SIG-M5 (cell line): ENCODE measurements at regions not wholly inside any gene's neighbourhood (a gene's known extent, or its start where the extent isn't known, plus 50 kb on each side); places are given as distances from the start of the nearest gene placed in this dataset.

Source experiments
- DNase-seq: peaks from one replicate; lab custom pipeline; 2025; lab: John Stamatoyannopoulos, UW

DNA sequence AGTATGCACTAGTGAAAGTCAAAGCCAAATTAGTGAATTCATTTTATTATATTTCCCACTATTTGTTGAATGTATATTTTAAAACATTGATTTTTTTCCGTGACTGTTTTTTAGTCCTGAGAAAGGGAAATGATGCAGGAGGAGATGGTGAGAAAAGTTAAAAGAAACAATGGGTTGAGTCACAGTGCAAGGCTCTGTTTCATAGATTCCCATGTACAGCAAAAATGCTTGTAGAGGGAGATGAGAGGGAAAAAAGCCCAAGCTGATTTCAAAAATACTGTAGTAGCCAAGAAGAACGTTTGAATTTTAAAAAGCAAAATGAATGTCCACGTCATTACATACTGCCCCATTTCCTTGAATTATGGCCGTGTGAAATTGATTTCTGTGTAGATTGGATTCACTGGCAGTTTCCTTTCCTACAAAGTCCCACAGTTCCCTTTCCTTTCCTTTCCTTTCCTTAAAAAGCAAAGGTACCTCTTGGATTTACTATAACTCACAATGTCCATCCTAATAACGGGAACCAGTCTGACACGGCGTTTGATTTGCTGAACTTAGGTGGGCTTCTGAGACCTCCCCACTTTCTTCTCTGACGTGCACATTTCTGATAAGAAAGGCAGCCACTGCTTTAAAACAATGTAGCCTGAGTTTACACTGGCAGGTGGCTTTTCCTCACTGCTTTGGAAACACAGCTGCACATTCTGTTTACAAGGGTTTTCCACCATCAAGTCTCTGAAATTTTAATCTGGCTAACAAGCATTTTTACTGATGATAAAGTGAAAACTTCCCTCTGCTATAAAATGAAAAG is 63.7 kb downstream of the SPCS3 start:
- DNase-seq = no peak

DNA sequence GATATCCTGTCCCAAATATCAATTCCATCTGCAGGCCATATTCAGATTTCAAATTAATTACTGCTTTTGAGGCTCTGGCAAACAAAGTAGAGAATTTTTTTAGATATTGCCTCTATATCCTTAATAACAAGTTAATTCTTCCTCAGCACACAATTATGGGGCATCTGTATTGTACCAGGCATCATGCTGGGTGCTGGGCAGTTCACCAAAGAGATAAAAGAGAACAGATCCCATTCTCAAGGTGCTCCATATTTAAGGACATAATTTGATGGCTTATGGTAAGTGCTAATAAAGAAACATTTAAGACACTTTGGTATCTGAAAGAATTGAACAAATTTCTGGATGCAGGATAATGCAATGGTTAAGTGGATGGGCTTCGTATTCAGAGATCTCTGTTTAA is 65.8 kb downstream of the SPCS3 start:
- no peak for DNase-seq

DNA sequence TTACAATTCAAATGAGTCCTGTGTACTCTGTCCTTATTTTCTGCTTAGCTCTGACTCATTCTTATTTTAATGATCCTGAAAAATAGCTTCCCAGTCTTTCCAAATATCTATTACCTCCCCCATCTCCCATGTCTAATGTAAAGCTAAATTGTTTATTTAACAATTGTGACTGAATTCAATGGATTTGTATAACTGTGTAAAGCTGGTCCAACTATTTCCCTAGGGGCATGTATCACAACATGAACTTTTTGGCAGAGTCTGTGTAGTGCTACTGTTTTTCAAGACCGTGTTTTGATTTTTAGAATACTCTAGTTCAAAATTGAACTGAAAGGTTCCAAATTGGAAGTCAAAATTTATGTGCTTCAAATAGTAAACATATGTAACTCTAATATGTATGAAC is 67.8 kb downstream of the SPCS3 start:
- DNase-seq = no peak

DNA sequence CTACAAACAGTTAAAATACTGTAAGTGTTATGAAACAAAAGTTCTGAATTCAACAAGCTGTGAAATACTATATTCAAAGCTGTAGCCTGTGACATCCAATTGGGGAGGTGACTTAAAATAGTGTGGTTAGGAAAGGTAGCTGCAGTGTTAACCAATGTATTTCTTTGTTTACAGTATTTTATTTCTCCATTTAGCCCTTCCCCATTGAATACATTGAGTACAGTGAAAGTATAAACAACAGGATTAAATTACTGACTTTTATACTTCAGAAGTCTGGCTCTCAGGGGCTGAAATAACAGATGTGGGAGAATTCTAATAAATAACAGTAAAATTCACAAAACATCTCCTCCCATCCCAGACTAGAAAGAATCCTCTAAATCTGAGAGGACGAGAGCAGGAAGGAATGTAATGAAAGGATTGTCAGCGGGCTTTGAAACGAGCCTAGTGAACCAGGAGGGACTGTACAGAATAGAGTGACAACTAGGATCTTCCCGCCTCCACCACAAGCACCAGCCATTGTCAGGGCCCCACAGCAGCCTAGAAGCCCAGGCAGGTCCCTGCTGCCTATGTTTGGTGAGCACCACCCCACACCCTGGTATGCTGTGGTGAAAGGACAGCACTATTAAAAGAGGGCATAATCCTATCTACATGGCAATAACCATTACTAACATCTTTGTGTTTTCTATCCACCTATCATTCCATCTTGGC is 73.7 kb downstream of the SPCS3 start:
- no peak for DNase-seq

DNA sequence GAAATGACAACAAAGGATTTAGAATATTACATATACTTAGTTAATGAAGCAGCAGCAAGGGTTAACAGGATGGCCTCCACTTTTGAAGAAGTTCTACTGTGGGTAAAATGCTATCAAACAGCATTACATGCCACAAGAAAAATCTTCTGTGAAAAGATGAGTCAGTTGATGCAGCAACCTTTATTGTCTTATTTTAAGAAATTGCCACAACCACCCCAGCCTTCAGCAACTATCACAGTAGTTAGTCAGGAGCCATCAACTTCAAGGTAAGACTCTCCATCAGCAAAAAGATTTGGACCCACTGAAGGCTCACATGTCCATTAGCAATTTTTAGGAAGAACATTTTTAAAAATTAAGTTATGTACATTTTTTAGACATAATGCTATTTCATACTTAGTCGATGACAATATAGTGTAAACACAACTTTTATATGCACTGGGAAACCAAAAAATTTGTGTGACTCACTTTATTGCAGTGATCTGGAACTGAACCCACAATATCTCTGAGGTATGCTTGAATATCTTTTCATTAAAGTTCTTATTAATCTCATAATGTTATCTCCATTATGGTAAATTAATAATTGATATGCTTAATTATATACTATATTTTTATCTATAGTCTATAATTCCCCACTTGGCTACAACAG is 81.2 kb downstream of the SPCS3 start:
- DNase-seq = peak; percentile 73

DNA sequence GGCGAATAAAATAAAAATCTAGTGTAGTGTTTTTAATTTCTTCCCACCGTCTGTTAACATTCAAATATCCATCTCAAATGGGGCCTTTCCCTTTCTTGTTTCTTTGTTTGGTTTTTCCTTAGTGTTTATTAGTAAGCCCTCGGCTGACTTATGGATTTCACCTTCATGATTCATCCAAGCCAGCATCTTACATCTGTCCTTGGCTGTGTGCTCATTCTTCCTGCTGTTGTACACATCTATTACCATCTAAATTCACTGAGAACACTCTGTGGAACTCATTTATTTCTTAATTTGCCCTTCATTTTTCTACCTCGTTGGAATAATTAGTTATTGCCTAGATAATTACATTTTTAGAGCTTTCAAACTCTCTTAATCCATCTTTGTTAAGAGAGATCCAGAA is 84.9 kb downstream of the SPCS3 start:
- no peak for DNase-seq

DNA sequence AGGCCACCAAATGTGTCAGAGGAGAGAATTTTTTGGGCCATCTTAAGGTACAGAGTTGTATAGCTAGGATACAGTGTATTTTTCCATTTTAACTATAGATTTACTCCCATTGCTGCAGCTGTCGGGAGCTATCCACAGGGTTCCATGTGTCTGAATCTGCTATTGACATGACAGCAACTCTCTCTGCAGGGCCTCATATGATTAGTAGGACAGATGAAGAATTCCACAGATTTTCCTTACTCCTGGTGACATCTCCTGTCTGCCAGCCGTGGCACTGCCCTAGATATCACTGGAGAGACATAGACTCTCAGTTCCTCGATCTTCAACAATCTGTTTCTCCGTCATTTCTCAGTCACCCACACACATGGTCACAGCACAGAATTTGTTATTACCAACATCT is 86.5 kb downstream of the SPCS3 start:
- no peak for DNase-seq

DNA sequence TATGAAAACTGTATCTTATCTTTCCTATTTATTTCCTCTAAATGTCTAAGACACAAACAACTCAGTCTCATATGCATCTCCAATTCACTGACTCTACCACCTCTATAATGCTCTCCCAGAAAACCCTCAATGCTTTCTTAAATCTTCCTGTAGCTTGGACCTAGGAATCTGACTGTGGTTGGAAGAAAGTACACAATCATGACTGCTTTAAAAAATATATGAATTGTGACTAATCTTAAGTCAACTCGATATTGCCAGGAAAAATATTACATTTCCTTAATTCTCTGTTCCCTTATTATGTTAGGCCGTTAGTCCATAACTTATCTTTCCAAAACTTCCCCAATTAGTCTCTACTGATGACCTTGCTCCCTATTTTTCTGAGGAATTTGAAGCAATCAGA is 87.0 kb downstream of the SPCS3 start:
- no peak for DNase-seq

DNA sequence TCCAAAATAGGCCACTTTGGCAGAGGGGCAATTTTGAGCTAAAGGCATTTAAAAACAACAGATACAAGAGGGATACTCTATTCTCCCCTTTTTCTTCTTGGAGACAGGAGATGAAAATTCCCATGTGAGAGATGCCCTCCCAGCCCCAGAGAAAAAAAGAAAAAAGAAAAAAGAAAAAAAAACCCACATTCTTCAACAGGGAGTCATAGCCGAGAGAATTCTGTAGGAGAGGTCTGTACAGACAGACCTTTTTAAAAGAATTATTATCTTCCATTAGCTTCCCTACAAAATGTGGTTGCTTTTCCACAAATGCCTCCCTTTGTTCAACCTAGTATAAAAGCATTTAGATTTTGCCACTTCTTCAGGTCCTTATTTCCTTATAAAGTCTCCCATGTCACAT is 89.9 kb downstream of the SPCS3 start:
- no peak for DNase-seq

DNA sequence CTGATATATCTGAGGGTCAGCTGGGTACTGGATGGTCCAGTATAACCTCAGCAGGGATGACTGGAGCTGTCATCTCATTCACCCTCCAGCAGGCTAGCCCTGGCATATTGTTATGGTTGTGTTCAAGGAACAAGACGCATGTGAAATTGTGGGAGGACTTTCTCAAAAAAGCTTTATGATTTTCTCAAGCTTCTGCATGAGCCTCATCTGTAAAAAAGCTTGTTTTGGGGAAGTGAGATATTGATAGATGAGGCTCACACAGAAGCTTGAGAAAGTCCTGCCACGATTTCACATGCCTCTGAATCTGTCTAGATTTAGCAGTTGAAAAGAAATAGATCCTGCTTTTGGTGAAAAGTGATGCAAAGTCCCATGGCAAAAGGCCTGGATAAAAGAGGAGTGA is 93.4 kb downstream of the SPCS3 start:
- DNase-seq = peak; percentile 19

DNA sequence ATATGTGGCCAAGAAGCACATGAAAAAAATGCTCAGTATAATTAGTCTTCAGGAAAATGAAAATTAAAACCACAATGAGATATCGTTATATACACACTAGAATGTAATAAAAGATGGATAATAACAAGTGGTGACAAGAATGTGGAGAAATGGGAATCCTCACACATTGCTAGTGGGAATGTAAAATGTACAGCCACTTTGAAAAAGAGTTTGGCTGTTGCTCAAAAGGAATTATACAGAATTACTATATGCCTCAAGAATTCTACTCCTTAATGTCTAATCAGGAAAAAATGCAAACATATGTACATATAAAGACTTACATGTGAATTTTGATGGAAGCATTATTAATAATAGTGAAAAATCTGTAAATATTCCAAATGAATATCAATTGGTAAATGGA is 102.2 kb downstream of the SPCS3 start:
- DNase-seq = no peak

DNA sequence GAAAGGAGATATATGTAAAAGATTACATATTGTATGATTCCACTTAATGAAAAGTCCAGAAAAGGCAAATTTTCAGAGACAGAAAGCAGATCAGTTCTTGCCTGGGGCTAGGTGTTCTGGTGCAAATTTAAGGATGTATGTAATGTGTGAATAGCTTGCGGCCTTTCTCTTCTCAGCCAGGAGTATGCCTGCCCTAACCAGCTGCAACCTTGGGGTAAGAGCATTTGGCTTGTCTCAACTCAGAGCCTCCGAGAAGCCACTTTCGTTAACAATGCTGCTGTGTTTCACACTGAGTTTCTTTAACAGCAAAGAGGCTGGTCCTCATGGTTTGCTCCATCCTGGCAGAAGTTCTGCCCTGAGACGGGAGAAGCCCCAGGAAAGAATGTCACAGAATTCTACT is 102.7 kb downstream of the SPCS3 start:
- no peak for DNase-seq

DNA sequence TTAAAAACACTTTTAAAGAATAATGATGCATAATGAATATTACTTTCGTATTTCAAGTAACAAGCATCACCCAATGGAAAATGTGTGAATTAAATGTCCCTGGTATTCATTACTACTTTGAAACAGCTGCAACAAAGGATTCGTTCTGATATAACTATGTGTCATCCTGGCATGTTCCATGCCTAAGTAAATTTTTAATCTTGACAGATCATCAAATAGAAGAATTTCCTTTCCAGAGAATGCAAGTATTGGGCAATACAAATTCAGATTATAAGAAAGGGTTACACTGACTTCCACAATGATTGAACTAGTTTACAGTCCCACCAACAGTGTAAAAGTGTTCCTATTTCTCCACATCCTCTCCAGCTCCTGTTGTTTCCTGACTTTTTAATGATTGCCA is 105.3 kb downstream of the SPCS3 start:
- no peak for DNase-seq

DNA sequence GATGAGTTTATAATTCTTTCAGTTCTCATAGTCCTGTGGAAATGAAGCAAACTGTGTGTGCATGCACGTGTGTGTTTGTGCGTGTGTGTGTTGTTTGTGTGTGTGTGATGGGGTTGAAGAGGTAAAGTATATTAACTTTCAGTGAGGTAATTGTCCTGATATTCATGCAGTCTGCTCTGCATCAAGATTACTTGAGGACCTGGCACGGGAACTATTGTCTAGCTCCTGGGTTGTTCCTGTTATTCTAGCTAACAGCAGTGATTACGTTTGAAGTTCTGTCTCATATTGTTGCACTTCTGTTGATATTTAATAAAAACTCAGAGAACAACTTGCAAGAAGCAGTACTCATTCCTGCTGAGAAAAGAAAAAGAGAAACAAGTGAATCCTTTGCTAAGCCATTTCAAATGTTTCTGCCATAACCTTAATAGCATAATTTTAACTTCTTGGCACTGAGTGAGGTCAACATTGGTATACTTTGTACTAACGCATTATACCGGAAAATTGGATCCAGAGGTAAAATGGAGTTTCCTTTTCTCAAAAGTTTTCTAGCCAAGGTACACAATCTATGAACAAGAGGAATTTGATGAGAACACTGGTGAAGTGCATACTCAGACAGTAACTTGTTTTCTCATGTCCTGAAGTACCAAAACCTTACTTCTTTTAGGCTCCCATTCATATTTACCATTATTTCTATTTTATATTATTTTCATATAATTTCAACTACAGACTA is 113.2 kb downstream of the SPCS3 start:
- DNase-seq = no peak

DNA sequence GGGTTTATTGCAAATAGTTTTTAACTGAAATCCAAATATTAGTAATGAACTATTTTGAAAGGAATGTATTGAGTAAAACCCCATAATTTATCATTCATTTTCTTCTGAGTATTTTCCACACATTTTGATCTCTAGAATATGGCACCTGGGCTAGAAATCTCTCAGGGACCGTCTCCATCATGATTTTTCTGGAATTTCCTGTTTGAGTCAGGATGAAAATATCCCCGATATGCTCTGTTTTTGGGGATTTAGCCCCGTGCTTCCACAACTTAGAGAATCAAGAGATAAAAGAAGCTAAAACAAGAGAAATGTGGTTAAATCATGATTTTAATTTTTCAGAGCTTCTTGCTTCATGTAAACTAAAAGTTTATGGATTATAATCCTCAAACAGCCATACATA is 114.2 kb downstream of the SPCS3 start:
- no peak for DNase-seq

DNA sequence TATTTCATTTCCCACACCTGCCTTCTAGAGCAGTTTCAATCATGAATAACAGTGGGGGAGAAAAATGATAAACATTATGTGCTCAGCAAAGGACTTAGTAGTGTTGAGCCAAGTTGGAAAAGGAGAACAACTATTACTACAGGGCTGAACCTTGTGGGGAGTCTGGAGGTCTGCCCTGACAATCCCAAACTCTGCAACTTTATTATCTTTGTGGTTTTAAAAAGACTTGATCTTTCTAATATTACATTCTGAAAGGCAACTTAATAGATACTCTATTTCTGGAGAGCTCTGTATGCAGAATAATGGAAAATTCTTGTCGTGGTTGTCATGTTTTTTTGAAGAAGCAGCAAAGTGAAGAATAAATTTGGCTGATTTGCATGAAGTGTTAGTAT is 116.1 kb downstream of the SPCS3 start:
- no peak for DNase-seq

DNA sequence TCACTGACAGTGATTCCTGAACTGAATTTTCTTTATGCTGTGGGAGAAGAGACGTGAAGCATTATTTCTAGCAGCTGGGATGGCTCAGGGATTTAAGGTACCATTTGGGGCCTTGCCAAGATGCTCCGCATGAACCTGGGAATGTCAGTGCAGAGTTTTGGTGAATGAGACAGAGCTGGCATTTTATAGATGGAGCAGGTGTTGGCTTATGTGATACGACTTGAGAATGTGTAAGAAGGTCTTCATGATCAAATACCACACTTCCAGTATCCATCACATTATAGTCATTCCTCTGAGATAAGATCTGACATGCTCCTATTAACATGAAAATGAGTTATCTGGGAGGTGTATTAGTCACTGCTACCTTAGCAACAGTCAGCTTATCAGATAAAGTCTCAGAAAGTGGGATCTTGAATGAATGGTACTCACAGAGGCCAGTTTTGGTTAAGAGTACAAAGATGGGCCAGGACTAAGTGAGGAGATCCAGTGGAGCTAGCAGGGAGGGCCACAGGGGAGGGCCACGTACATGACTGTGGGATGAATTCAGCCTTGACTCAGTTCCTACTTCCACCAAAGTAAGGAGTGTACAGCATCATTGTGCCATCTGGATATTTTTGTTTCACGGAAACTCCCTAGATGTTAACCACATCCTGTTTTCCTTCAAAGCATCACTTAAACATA is 116.7 kb downstream of the SPCS3 start:
- DNase-seq = no peak

DNA sequence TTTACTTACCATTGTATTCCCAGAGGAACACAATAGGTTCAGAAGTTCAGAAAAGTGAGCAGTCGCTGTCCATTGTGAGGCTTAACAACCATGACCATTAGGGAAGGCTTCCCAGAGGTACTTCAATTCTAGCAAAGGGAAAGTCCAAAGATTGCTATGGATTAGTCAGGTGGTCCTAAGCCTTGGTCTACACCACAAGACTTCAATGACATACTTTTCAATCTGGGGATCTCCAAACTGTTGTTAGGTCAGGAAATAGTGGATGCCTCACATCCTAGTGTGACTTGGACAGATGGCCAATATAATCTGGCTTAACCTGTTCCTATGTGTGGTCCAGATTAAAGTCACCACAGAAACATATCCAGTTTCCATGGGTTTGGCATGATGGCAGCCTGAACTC is 118.0 kb downstream of the SPCS3 start:
- DNase-seq = no peak

DNA sequence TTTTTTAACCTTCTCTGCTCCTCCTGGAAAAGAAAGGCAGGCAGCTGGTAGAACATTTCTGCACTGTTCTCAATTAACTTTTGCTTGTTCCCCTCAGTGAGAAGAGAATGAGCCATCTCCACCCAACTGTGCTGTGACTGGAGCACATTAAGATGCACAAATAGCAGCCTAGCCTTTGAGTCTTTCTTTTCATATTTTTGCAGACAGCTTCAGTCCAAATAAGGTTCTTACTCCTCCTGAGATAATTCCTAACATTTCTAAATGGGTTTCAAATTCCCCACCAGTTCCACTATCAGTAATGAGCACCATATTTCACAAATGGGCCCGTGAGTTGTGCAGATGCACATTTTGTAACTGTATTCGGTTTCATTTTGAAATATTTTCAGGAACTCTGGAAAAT is 118.6 kb downstream of the SPCS3 start:
- no peak for DNase-seq

DNA sequence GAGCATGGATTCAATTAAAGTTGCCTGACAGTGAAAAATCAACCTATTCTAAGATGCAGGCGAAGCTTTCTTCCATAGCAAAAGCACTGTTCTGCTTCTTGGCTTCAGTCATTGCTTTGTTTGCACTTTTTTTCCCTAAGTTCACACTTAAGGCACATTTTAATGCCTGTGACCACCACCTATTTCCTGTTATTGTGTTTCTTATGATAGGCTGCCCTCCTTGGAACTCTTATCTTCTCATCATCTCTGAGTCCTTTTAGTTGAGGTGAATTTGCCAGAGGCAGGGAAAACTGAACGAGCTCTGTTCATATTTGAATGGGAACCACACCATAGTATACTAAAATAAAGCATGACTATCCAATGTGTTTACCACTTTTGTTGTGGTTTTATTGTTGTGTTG is 119.8 kb downstream of the SPCS3 start:
- no peak for DNase-seq

DNA sequence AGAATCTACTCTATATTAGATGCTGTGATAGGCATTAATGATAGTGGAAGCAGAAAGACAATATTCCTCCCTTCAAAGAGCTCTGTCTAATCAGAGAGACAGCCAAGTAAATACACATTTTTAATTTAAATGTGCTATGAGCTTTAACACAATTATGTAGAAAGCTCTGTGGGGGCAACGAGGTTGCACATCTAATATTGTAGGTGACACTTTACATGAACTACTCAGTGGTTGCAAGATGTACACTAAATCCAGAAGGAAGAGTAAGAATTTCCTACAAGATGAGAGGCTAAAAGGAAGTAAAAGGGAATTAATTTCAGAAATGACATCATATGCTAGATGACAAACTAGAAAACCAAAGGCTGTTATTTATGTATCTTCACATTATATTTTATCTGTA is 120.9 kb downstream of the SPCS3 start:
- DNase-seq = no peak

DNA sequence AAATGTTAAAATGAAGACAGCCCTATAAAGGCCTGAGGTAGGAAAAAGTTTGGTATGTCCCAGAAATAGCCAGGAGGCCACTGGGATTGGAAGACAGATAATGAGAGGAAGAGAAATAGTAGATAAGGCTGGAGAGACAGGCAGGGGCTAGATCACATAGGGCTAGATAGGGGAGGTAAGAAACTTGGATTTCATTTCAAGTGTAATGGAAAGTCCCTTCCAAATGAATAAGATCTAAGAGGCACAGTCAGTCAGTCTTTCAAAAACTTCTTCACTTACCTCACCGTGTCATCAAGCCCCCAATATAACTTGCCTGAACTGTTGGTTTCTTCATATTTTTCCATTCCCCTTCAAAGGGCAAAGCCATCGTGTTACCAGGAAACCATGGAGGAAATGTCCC is 121.8 kb downstream of the SPCS3 start:
- DNase-seq = no peak
